GM13976 (cell line): ENCODE measurements at regions not wholly inside any gene's neighbourhood (a gene's known extent, or its start where the extent isn't known, plus 50 kb on each side); places are given as distances from the start of the nearest gene placed in this dataset.

Source experiments
- DNase-seq: peaks from one replicate; pipeline ENCODE4 v3.0.0; 2012; ENCODE audit warnings: low spot score
- in situ Hi-C: fragments of 300-500 bp; cut with MboI; formaldehyde crosslinking; loops from one replicate; pipeline ENCODE4 v1.12.0; 2022; ENCODE audit warnings: low sequenced_read_pairs, mixed read lengths, inconsistent platforms; ENCODE audit not compliant: unreplicated experiment
- TF ChIP-seq, protein P1 (sequence below): IDR thresholded peaks from 2 replicates; pipeline ENCODE4 v1.5.1; 2012; ENCODE audit warnings: borderline replicate concordance, mild to moderate bottlenecking; ENCODE audit not compliant: insufficient read depth; ENCODE audit errors: extremely low read depth, missing control alignments, control extremely low read depth

DNA sequence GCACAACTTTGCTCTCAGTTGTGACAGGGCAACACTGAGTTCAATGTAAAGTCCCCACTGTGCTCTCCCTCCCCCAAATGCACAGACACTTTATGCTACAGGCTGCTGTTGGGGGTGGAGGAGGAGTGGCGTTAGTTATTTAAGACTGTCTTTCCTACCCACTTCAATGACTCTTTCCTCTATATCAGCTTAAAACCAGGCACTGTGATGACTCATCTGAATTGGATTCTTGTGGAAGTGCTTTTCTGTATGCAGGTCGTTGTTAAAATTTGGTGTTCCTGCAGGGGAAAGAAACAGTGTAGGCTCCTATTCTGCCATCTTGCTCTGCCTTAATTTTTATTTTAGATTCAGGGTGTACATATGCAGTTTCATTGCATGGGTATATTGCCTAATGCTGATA is 1157.2 kb upstream of the ADGRL3 start:
- in situ Hi-C loops = no loop called here
- TF ChIP-seq, protein P1, sequence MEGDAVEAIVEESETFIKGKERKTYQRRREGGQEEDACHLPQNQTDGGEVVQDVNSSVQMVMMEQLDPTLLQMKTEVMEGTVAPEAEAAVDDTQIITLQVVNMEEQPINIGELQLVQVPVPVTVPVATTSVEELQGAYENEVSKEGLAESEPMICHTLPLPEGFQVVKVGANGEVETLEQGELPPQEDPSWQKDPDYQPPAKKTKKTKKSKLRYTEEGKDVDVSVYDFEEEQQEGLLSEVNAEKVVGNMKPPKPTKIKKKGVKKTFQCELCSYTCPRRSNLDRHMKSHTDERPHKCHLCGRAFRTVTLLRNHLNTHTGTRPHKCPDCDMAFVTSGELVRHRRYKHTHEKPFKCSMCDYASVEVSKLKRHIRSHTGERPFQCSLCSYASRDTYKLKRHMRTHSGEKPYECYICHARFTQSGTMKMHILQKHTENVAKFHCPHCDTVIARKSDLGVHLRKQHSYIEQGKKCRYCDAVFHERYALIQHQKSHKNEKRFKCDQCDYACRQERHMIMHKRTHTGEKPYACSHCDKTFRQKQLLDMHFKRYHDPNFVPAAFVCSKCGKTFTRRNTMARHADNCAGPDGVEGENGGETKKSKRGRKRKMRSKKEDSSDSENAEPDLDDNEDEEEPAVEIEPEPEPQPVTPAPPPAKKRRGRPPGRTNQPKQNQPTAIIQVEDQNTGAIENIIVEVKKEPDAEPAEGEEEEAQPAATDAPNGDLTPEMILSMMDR = no peak

DNA sequence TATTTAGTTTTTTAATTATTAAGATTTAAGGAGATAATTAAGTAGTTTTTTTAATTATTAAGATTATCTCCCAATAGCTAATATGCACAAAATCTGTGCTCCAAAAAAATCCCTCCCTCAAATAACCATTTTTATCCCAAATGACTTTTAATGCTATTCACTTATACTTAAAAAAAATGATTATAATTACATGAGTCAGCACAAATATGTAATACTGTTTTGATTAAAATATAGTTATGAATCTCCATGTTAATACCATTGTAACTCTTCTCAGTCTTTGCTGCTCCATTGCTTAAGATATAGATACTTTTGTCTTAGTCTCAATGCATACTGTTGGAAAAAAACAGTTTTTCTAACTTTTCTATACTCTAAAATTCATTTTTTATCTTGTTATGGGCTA is 1121.1 kb upstream of the ADGRL3 start:
- TF ChIP-seq, protein P1 = no peak
- DNase-seq = no peak
- in situ Hi-C loops = no loop called here

More for the DNA sequence above, 1157.2 kb upstream of the ADGRL3 start:
- DNase-seq = no peak

DNA sequence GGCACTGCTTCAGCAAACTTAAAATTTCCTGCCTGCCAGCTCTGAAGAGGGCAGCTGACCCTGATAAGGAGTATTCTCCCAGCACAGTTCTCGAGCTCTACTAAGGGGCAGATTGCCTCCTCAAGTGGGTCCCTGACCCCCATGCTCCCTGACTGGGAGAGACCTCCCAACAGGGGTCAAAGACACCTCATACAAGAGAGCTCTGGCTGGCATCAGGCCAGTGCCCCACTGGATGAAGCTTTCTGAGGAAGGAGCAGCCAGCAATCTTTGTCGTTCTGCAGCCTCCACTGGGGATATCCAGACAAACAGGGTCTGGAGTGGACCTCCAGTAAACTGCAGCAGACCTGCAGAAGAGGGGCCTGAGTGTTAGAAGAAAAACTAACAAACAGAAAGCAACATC is 1118.3 kb upstream of the ADGRL3 start:
- in situ Hi-C loops = no loop called here
- no peak for DNase-seq
- TF ChIP-seq, protein P1 = no peak

DNA sequence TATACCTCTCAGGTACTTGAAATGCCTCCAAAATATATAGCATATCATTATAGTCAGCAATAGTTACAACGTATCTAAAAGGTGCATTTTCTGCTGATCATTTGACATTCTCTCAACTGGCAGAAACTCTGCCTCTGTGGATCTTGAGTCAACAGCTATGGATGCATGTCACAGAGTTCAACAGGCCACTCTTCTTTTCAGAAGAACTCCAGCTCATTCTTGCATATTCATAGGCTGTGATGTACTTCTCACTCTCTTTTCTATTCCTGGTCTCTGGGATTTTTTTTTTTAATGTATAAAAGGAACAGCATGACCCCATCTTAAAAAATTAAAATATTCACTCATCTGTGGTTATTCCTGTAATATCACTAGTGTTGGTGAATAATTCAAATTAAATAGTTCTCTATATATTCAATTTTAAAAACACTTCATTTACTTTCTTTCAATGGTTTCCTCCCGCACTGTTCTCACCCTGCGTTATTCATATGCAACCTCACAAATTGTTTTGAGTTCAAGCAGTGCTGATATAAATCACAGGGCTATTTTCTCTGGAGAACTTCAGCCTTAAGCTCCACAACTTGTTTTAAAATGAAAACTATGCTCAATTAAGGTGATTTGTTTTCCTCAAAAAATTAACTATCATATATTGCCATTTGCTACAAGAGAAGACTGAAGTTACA is 1111.2 kb upstream of the ADGRL3 start:
- TF ChIP-seq, protein P1 = no peak
- in situ Hi-C loops = no loop called here
- no peak for DNase-seq

DNA sequence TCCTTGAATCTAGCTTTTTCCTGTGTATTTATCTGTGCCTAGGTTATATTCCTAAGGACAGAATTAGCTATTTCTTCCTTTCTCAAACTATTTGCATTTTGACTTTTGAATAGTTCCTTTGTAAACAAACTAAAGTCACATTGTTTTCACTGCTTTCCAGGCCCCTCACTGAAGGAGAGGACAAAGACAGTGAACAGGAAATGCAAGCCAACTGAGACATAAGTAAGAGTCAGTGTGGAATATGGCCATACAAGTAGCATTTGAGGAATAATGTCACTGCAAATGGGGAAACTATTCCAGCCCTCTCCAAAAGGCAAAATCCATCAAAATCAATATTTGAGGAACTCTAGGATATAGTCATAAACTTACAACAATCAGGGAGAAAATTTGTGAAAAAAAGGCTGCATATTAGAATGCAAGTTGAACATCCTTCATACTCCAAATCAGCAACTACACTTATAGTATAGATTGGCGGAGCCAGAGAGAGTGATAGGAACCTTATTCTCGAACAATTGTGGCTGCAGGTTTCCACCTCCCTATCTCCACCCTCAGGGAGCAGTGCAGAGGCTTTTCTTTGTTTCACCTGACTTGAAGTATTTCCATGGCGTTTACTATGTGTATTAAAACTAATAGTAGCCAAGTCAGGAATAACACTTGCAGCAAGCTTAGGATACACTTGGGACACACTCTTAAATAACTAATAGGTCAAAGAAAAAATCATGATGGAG is 1110.4 kb upstream of the ADGRL3 start:
- no peak for DNase-seq
- TF ChIP-seq, protein P1 = no peak
- in situ Hi-C loops = no loop called here

DNA sequence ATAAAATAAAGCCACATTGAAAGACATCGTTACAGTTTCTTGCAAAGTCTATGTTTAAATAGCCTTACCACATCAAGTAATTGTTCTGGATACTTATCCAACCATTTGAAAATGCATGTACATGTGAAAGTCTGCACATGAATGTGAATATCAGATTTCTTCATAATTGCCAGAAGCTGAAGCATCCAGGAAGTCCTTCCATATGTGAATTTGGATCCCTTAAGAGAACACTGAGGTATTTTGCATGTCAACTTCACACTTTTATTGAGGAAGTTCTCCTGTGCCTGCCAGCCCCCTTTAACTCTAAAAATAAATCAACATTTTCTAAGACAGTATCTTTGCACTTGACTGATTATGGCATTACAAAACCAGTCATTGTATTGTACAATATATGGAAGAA is 1103.5 kb upstream of the ADGRL3 start:
- in situ Hi-C loops = no loop called here
- DNase-seq = no peak
- TF ChIP-seq, protein P1 = no peak
